Uterus (tissue), 2 donors: ENCODE measurements at regions not wholly inside any gene's neighbourhood (a gene's known extent, or its start where the extent isn't known, plus 50 kb on each side); places are given as distances from the start of the nearest gene placed in this dataset.

ENCODE experiments used
- POLR2A ChIP-seq, 2 donors: fragments of 450-650 bp; IDR thresholded peaks; one replicate each; pipeline ENCODE4 v1.6.1; 2016; ENCODE audit warnings: antibody characterized with exemption in 2 of 2, mild to moderate bottlenecking in 1 of 2, moderate library complexity in 1 of 2
- TF ChIP-seq, protein P1 (sequence below), 4 experiments: fragments of 200-600 bp in 2 of 4; fragments of 450-650 bp in 2 of 4; sonication (generic) in 2 of 4; IDR thresholded peaks; one replicate each; pipeline ENCODE4 v1.5.1; 2016 to 2019; ENCODE audit warnings: antibody characterized with exemption in 4 of 4, mild to moderate bottlenecking in 2 of 4, moderate library complexity in 1 of 4

DNA sequence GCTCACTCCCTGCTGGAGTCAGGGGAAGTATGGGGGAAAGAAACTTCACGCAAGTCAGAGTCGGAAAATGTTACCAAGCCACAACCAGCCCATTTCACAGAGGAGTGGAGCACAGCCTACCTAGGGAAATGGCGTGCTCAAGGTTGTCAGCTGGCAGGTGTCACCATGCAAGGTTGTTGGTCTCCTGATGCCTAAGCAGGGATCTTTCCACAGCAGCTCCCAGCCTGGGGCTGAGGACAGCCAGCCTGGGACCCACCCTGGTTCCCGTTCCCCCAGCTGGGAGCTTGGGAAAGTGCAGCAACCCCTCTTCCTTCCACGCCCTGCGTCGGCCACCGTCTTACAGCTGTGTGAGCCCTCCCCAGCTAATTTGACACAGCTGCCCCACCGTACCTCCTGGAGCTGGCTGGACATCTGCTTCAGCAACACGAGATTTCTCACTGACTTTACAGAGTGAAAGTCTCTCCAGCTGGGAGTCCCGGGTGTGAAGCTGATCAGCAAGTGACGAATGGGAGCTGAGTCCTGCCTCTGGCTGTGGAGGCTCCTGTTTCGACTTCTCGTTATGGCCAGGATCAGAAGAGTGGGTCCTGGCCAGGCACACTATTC is 224.6 kb upstream of the RAB4A start:
- TF ChIP-seq, protein P1, sequence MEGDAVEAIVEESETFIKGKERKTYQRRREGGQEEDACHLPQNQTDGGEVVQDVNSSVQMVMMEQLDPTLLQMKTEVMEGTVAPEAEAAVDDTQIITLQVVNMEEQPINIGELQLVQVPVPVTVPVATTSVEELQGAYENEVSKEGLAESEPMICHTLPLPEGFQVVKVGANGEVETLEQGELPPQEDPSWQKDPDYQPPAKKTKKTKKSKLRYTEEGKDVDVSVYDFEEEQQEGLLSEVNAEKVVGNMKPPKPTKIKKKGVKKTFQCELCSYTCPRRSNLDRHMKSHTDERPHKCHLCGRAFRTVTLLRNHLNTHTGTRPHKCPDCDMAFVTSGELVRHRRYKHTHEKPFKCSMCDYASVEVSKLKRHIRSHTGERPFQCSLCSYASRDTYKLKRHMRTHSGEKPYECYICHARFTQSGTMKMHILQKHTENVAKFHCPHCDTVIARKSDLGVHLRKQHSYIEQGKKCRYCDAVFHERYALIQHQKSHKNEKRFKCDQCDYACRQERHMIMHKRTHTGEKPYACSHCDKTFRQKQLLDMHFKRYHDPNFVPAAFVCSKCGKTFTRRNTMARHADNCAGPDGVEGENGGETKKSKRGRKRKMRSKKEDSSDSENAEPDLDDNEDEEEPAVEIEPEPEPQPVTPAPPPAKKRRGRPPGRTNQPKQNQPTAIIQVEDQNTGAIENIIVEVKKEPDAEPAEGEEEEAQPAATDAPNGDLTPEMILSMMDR (IDR thresholded peaks at IDR 0.05) = no peak
- no peak for TF ChIP-seq POLR2A (IDR thresholded peaks at IDR 0.05)
